ENCODE measurements at regions not wholly inside any gene's neighbourhood (a gene's known extent, or its start where the extent isn't known, plus 50 kb on each side); places are given as distances from the start of the nearest gene placed in this dataset.

- intact Hi-C loops (cut with micrococcal nuclease; ENCODE audit: unreplicated experiment) = no loop called here
- DNase-seq (ENCODE audit: low spot score) = no peak
- Histone ChIP-seq H4K20me1 (ENCODE audit: insufficient read depth, low read length) (no peaks in the 10 kb centered on the region), H3K36me3 (ENCODE audit: insufficient read depth, low read length) (no peaks in the 10 kb centered on the region), H3K4me2 (ENCODE audit: low read length) (no peak overlapping the region), H3K9me2 (ENCODE audit: insufficient read depth, low read length) (no peaks in the 10 kb centered on the region), H3K9me3 (ENCODE audit: low read length) (no peaks in the 10 kb centered on the region), H3K4me1 (ENCODE audit: insufficient read depth, low read length, poor library complexity, severe bottlenecking) (no peaks in the 10 kb centered on the region), H3K79me2 (ENCODE audit: insufficient read depth, low read depth, low read length) (no peaks in the 10 kb centered on the region), H3K4me3 (ENCODE audit: low read depth, low read length, poor library complexity, severe bottlenecking) (no peak overlapping the region), H3K27ac (ENCODE audit: low read depth, low read length, poor library complexity, severe bottlenecking) (no peak overlapping the region), H2AFZ (ENCODE audit: low read length) (no peak overlapping the region)
- BruUV-seq (replicated peaks) = no TSS peak
- TF ChIP-seq EZH2phosphoT487 (IDR thresholded peaks at IDR 0.05; ENCODE audit: borderline replicate concordance, low read depth, low read length) (no peak), CTCF (conservative IDR thresholded peaks at IDR 0.05; ENCODE audit: low read length) (no peak)
- ChIA-PET POLR2A (no interaction called here), CTCF (ENCODE audit: unreplicated experiment) (no interaction called here)
These were observed 162.8 kb upstream of the ZMIZ1 start for GRCh38 chr10:78905957-78906308.

GRCh38 chr10:78906734-78907390 lies 161.9 kb upstream of the ZMIZ1 start:
- BruUV-seq (replicated peaks) = no TSS peak
- intact Hi-C loops (cut with micrococcal nuclease; ENCODE audit: unreplicated experiment) = no loop called here
- H3K36me3 ChIP-seq (ENCODE audit: insufficient read depth, low read length) = no peaks in the 10 kb centered on the region
- no peaks in the 10 kb centered on the region for H3K4me1 ChIP-seq (ENCODE audit: insufficient read depth, low read length, poor library complexity, severe bottlenecking)
- H3K4me2 ChIP-seq (ENCODE audit: low read length) = no peak overlapping the region
- no peaks in the 10 kb centered on the region for H3K9me2 ChIP-seq (ENCODE audit: insufficient read depth, low read length)
- H3K4me3 ChIP-seq (ENCODE audit: low read depth, low read length, poor library complexity, severe bottlenecking) = no peak overlapping the region
- no peak for DNase-seq (ENCODE audit: low spot score)
- CTCF ChIA-PET (ENCODE audit: unreplicated experiment) = no interaction called here
- TF ChIP-seq EZH2phosphoT487 (IDR thresholded peaks at IDR 0.05; ENCODE audit: borderline replicate concordance, low read depth, low read length) (no peak), CTCF (conservative IDR thresholded peaks at IDR 0.05; ENCODE audit: low read length) (no peak)
- no peaks in the 10 kb centered on the region for H3K79me2 ChIP-seq (ENCODE audit: insufficient read depth, low read depth, low read length)
- POLR2A ChIA-PET = no interaction called here
- H3K9me3 ChIP-seq (ENCODE audit: low read length) = no peaks in the 10 kb centered on the region
- H3K27ac ChIP-seq (ENCODE audit: low read depth, low read length, poor library complexity, severe bottlenecking) = no peak overlapping the region
- H4K20me1 ChIP-seq (ENCODE audit: insufficient read depth, low read length) = no peaks in the 10 kb centered on the region
- no peak overlapping the region for H2AFZ ChIP-seq (ENCODE audit: low read length)

GRCh38 chr10:78907551-78908211 lies 161.1 kb upstream of the ZMIZ1 start:
- intact Hi-C loops (cut with micrococcal nuclease; ENCODE audit: unreplicated experiment) = no loop called here
- Histone ChIP-seq H3K27ac (ENCODE audit: low read depth, low read length, poor library complexity, severe bottlenecking) (no peak overlapping the region), H2AFZ (ENCODE audit: low read length) (no peak overlapping the region), H3K4me1 (ENCODE audit: insufficient read depth, low read length, poor library complexity, severe bottlenecking) (peaks cover 3% of the 10 kb centered on the region), H3K36me3 (ENCODE audit: insufficient read depth, low read length) (no peaks in the 10 kb centered on the region), H3K79me2 (ENCODE audit: insufficient read depth, low read depth, low read length) (no peaks in the 10 kb centered on the region), H3K9me3 (ENCODE audit: low read length) (no peaks in the 10 kb centered on the region), H3K9me2 (ENCODE audit: insufficient read depth, low read length) (no peaks in the 10 kb centered on the region), H4K20me1 (ENCODE audit: insufficient read depth, low read length) (no peaks in the 10 kb centered on the region), H3K4me3 (ENCODE audit: low read depth, low read length, poor library complexity, severe bottlenecking) (no peak overlapping the region), H3K4me2 (ENCODE audit: low read length) (no peak overlapping the region)
- BruUV-seq (replicated peaks) = no TSS peak
- no peak for TF ChIP-seq CTCF (conservative IDR thresholded peaks at IDR 0.05; ENCODE audit: low read length)
- no peak for TF ChIP-seq EZH2phosphoT487 (IDR thresholded peaks at IDR 0.05; ENCODE audit: borderline replicate concordance, low read depth, low read length)
- POLR2A ChIA-PET = no interaction called here
- no peak for DNase-seq (ENCODE audit: low spot score)
- CTCF ChIA-PET (ENCODE audit: unreplicated experiment) = no interaction called here

All from OCI-LY7 (cell line).